AG09319 (cell line): ENCODE measurements at regions not wholly inside any gene's neighbourhood (a gene's known extent, or its start where the extent isn't known, plus 50 kb on each side); places are given as distances from the start of the nearest gene placed in this dataset.

Experiments used
- DNase-seq: peaks from one replicate; pipeline ENCODE4 v3.0.0-alpha.2; 2010; ENCODE audit warnings: low read depth; ENCODE audit errors: extremely low read depth
- TF ChIP-seq, protein P1 (sequence below): IDR thresholded peaks from 2 replicates; pipeline ENCODE4 v1.5.1; 2011; ENCODE audit warnings: low read depth, mild to moderate bottlenecking, inconsistent platforms, low read length, moderate library complexity

DNA sequence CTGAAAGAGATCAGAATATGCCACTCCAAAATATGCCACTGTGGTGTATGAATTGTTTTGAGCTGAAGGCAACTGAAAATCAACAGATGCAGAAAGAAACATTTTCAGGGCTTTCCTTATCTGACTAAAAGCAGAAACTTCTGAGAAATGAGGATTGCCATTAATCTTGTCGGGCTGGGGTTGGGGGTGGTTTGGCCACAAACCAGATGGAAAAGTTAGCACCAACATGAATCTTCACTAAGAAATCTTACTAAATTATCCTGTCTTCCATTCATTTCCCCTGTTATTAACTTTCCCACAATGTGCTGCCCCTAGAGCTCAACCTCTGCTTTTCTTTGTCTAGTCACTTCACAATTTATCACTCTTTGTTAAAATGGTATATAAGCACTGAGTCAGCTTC, 229.9 kb upstream of the GADL1 start:
- no peak for DNase-seq
- TF ChIP-seq, protein P1, sequence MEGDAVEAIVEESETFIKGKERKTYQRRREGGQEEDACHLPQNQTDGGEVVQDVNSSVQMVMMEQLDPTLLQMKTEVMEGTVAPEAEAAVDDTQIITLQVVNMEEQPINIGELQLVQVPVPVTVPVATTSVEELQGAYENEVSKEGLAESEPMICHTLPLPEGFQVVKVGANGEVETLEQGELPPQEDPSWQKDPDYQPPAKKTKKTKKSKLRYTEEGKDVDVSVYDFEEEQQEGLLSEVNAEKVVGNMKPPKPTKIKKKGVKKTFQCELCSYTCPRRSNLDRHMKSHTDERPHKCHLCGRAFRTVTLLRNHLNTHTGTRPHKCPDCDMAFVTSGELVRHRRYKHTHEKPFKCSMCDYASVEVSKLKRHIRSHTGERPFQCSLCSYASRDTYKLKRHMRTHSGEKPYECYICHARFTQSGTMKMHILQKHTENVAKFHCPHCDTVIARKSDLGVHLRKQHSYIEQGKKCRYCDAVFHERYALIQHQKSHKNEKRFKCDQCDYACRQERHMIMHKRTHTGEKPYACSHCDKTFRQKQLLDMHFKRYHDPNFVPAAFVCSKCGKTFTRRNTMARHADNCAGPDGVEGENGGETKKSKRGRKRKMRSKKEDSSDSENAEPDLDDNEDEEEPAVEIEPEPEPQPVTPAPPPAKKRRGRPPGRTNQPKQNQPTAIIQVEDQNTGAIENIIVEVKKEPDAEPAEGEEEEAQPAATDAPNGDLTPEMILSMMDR = no peak

DNA sequence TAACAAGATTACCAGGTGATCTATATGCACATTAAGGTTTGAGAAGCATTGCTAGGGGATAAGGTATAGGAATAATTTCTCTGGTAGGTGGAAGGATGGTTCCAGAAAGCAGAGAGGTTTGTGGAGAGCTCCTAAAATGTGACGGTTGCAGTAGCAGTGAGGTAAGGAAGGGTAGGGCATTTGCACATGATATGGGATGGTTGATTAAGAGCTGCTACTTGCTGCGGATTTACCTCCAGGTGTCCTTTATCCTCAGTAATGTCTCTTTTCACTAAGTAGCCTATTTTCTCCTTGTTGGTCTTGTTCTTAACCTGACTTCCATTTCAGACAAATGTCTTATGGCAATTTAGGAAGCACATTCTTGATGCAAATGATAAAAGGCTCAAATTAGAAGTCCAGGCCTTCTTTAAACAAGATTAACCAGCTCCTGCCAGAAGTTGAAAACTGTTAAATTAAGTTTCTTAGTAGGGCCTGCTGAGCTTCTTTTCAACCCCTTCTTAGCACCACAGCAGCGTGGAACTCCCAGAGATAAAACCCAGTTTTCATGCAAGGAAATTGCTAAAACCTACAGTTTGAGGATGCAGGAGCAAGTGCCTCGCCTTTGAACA, 231.1 kb upstream of the GADL1 start:
- DNase-seq = no peak
- TF ChIP-seq, protein P1 = no peak

- DNase-seq = no peak
- TF ChIP-seq, protein P1 = no peak
These were observed 234.8 kb upstream of the GADL1 start for GRCh38 chr3:31129241-31129640.

DNA sequence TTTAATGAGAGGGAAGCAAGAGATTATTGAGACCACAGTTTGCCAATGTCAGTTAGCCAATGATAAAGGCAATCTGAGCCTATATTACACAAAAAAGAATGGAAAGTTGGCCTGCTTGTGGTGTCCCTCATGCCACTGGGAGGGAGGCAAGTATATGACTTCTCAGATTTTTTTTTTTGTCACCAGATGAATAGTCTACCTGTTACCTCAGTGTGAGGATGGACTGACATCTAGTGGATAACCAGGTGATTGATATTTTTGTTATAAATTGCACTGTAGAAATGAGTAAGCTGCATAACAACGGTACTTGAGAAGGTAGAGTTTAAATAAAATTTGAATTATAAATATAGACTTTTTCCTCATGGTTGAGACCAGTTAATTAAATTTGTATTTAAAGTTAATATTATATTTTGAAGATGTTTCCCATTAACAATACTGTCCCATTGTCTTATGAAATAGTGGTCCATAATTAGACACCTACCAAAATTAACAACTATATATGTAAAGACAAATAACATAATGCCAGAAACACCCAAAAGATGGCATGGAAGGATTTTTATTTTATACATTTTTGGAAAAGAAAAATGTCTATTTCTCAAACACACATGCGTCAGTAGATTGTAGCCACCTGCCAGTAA, 237.8 kb upstream of the GADL1 start:
- no peak for DNase-seq
- TF ChIP-seq, protein P1 = peak; percentile 52

DNA sequence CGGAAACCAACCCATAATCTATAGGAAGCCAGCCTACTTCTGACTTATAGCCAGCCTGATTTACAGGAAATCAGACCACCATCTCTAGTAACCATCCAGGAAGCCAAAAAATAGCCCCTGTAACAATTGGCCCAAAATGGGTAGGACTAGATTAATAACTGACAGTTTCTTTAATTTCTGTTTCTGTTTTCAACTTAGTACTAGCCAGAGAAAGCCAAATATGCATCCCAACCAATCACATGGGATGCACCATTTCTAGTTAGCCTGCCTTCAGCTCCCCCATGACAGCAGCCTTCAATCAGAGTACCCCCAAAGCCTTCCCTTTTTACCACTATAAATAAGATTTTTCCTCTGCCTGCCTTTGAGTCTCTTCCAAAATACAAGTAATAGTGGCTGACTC, 239.1 kb upstream of the GADL1 start:
- TF ChIP-seq, protein P1 = no peak
- DNase-seq = no peak

DNA sequence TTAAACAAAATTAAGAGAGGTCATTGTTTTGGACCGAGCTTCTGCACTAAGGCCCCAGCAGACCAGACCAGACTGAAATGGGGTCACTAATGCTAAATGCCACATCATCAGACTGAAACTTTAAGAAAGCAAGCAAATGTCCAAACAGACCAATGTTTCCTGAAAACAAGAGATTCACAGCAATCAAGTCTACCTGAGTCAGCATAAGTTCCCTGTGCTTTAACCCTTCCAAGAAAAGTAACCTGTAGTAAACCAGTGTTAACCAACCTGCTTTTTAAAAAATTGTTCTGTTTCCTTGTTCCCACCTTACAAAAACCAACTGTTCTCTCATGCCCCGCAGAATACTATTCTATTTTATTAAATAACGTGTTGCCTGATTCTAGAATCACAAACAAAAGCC, 241.1 kb upstream of the GADL1 start:
- TF ChIP-seq, protein P1 = no peak
- no peak for DNase-seq

GRCh38 chr3:31137718-31138465, 243.4 kb upstream of the GADL1 start:
- TF ChIP-seq, protein P1 = no peak
- DNase-seq = no peak
